RCC 7860 (cell line): ENCODE measurements at regions not wholly inside any gene's neighbourhood (a gene's known extent, or its start where the extent isn't known, plus 50 kb on each side); places are given as distances from the start of the nearest gene placed in this dataset.
"Not testable (repeated sequence)": the region's sequence is repeated elsewhere in the genome, so short reads cannot be mapped to it uniquely, and the experiment has no call there.

ENCODE experiments used
- DNase-seq: peaks from one replicate; pipeline ENCODE4 v3.0.0-alpha.2; 2015; ENCODE audit warnings: low spot score
- FAIRE-seq: peaks from 2 replicates; lab custom pipeline; 2012; peaks lifted over from hg19 to GRCh38; lab: Jason Lieb, UNC

DNA sequence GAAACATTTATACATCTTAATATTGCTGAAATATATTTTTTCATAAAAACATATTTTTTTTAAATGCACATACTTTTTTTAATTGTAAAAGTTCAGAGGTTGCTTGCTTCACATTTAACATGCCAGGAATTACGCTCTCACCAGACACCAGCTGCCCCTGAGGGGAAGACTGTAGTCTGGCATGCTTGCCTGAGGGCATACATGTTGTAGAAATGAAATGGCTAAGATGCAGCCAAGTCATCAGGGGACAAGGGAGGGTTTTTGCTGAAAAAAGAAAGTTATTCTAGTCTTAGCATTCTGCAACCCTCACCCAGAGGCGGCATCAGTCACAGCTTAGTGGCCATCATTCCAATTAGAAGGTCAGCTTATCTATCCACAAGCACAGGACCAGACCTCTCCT, 426.7 kb upstream of the FTMT start:
- no peak for FAIRE-seq
- no peak for DNase-seq

DNA sequence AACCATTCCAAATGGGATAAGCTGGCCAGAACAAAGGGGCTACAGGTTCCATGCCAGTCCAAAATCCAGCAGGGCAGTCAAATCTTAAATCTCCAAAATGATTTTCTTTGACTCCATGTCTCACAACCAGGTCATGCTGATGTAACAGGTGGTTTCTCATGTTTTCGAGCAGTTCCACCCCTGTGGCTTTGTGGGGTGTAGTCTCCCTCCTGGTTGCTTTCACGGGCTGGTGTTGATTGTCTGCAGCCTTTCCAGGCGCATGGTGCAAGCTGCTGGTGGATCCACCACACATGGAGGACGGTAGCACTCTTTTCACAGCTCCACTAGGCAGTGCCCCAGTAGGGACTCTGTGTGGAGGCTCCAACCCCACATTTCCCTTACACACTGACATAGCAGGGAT, 425.5 kb upstream of the FTMT start:
- no peak for DNase-seq
- no peak for FAIRE-seq

DNA sequence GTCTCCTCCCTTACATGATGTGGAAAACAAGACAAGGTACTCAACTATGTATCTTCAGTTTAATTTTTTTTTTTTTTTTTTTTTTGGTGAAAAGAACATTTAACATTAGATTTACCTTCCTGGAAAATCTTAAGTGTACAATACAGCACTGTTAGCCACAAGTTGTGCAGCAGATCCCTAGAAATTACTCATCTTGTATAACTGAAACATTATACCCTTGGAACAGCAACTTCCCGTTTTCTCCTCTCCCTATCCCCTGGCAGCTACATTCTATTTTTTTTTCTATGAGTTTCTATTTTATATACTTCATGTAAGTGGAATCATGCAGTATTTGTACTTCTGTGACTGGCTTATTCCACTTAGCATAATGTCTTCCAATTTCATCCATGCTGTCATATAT, 421.9 kb upstream of the FTMT start:
- DNase-seq (no peak), FAIRE-seq (no peak)

DNA sequence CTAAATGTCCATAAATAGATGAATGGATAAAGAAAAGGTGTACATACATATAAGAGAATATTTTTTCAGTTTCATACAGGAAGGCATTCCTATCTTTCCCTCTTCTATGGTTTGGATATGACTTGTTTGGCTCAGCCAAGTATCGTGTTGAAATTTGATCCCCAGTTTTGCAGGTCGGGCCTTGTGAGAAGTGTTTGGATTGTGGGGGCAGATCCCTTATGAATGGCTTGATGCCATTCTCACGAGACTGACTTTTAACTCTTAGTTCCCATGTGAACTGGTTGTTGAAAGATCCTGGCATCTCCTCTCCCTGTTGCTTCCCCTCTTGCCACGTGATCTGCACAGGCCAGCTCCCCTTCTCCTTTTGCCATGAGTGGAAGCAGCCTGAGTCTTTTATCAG, 421.1 kb upstream of the FTMT start:
- no peak for FAIRE-seq
- DNase-seq = no peak

DNA sequence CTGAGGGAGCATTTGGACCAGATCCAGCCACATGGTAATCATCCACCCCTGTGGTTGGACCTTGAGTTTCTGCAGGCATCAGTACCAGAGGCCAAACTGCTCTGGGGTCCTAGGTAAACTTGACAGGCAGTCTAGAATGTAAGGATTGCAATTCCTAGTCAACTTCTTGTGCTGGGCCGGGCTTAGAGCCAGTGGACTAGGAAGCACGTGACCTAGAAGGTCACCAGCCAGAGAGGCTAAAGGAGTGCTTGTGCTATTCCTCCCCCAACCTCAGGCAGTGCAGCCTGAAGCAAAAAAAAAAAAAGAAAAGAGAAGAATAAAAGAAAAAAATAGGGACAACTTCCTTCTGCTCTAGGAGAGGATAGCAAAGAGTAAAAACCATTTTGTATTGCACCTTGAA, 406.2 kb upstream of the FTMT start:
- DNase-seq (no peak), FAIRE-seq (no peak)

DNA sequence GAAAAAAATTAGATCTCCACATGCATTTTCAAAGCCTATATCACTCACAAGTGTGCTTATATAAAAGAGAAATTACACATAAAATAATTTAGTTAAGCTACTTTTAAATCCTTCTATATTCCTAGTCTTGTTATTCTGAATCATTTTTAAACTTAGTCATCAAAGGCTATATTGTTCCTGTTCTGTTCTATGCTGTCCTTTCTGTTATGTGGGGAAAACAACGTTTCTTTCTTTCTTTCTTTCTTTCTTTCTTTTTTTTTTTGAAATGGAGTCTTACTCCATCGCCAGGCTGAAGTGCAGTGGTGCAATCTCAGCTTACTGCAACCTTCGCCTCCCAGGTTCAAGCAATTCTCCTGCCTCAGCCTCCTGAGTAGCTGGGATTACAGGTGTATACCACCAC, 389.2 kb upstream of the FTMT start:
- DNase-seq (no peak), FAIRE-seq (no peak)

DNA sequence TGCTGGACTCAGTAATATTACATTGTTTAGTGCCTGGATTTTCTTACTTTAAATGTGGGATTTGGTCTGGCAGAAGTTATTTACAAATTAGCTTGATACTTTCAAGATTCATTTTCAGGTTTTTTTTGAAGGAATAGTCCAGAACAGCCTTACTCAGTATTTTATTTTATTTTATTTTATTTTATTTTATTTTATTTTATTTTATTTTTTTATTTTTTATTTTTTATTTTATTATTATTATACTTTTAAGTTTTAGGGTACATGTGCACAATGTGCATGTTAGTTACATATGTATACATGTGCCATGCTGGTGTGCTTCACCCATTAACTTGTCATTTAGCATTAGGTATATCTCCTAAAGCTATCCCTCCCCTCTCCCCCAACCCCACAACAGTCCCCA, 380.5 kb upstream of the FTMT start:
- not testable (repeated sequence) for FAIRE-seq

DNA sequence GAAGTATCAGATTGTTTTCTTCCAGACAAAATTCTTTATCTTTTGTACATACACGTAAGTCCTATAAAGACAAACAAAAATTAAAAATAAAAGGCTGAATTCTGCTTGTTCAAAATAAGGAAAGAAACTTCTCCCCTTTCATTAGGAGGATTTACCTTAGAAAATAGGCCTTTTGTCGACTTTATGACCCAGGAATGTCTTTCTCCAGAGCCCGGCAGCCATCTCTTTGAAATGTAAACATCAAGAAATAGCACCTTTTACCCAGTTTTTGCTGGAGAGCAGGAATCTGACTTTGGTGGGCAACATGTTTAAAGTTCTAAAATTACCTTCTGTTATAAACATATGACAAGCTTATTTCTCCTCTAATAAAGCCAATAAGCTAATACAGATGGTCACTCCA, 373.0 kb upstream of the FTMT start:
- DNase-seq (no peak), FAIRE-seq (no peak)

More for the DNA sequence above, 380.5 kb upstream of the FTMT start:
- DNase-seq = not testable (repeated sequence)

DNA sequence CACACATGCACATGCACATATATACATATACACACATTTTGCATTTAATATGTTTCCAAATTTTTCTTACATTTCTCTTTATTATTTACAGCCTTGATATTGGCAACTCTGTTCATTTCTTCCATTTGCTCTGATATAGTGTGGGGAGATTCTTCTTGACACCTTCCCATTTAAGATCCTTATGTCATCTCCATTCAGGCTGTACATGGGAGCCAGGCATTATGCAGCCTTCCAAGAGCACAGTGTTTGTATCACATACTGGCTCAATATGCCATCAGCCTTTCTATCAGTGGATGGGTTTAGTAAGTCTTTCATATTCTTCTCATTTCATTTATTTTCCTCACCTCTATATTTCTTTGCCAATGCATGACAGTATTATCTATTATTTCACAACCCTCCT, 372.3 kb upstream of the FTMT start:
- FAIRE-seq = no peak
- DNase-seq = no peak

DNA sequence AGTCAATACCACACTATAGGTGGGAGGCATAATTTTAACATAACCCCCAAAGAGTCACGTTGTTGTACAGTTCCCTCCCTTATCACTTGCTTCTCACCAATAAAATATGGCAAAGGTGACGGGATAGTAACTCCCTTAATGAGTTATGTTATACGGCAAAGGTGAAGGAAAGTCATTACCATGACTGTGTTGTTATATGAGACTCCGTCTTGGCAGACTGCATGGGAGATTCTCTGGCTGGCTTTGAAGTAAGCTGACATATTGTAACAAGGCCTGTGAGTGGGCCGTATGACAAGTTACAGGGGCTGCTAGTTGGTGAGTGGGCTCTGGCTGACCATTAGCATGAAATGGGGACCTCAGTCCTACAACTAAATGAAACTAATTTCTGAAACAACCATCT, 366.4 kb upstream of the FTMT start:
- DNase-seq = no peak
- FAIRE-seq = no peak

DNA sequence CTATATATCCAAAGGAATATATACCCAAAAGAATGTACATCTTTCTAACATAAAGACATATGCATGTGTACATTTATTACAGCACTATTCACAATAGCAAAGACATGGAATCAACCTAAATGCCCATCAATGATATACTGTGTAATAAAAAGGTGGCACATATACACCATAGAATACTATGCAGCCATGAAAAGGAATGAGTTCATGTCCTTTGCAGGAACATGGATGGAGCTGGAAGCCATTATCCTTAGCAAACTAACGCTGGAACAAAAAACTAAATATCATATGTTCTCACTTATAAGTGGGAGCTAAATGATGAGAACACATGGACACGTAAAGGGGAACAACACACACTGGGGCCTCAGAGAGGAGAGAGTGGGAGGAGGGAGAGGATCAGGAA, 365.7 kb upstream of the FTMT start:
- FAIRE-seq, DNase-seq: not testable (repeated sequence)

DNA sequence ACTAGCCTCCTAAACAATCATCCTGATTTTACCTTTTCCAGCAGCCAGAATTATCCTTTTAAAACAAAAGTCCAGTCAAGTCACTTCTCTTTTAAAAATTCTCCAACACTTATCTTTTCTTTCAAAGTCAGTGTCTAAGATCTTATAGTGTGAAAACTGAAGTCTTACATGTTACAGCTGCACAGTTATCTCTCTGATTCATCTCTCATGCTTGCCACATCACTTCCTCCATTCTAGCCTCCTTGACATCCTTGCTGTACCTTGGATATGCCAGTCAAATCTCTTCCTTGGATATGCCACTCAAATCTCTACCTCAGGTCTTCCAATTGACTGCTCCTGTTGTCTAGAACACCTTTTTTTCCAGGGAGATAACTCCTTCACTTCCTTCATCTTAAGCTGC, 361.7 kb upstream of the FTMT start:
- no peak for FAIRE-seq
- no peak for DNase-seq

DNA sequence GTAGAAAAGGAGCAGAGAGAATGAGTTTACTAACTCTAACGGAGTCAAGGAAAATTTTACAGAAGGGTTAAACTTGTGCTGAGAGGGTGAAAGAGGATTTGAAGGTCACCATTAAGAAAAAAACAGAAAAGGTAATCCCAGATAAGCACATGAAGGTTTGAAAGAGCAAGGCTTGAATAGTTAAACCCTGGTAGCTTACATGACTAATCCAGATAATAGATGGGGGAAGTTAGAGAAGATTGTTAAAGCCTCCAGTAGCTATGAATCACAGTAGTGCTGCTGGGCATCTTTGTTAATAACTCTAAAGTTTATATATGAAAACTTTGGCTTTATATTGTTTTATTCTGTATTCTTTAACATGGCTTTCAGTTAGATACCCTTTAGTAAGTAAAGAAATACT, 354.5 kb upstream of the FTMT start:
- FAIRE-seq (no peak), DNase-seq (no peak)

DNA sequence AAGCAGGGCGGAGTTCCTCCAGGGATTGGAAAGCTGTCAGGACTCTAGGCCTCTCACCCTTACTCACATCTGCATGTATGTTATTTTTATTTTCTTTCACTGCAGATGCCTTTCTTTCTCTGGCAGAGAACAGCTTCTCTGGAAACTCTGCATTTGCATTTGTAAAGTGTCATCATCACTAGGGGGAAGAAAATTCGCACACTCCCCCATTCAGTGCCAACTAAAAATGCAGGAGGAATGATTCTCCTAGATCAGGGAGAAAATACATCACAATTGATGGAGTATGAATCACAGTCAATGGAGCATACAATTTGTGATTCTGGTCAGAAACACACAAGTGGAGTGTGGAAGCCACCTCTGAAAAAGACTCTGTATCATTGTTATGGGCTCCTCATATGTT, 351.4 kb upstream of the FTMT start:
- no peak for DNase-seq
- FAIRE-seq = no peak

DNA sequence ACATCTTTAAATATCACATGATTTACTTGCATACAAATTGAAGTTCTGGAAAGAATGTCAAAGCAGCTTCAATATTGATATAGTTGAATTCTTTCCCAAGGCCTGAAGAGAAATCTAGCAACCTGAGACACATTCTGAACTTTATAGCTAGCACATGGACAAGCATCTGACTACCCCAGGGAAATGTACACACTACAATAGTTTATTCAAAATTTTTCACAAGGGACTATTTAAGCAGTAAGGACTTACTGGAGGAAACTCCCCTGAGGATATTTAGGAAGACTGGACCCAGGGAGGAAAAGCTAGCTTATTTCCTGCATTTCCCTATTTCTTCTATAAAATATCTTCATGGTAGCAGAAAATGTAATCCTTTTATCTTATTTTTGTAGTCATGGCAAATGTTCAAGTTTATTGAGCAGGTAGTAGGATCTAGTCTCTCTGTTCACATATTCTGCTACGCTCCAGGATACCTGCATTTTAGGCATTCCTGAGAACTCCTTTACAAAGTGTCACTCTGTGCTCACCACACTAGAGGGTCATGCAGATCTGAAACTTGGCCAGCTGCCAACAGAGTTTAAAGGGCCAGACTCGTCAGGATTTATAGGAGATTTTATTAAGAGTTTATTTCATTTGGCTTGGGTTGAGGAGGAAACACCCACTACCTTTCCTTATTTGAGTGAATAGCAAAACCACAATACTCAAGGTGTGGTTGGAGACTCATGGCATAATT, 348.4 kb upstream of the FTMT start:
- FAIRE-seq (no peak), DNase-seq (no peak)

DNA sequence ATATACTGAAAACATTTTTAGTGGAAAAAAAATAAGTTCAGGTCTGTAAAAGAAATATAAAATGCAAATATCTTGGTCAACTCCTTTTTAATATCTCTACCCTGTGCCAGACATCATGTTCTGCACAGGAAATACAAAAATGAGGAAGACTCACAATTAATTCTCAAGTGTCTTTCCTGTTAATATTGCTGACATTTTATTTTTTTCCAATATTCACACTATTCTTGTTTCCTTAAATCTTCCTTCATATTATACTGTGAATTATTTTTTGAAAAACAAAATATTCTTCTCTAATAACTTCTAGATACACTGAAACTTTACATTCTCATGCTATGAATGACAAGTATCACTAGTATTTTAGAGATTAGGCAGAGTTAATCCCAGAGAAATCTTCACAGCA, 334.7 kb upstream of the FTMT start:
- FAIRE-seq (no peak), DNase-seq (no peak)

DNA sequence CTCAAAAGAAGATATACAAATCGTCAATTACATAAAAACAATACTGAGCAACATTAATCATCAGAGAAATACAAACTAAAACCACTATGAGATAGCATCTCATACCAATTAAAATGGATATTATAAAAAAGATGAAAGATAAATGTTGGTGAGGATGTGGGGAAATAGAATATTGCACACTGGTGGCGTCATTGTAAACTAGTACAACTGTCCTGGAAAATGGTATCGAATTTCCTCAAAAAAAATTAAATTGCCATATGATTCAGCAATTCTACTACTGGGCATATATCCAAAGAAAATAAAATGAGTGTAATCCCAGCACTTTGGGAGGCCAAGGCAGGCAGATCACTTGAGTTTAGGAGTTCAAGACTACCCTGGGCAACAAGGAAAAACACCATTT, 326.0 kb upstream of the FTMT start:
- DNase-seq (no peak), FAIRE-seq (no peak)

DNA sequence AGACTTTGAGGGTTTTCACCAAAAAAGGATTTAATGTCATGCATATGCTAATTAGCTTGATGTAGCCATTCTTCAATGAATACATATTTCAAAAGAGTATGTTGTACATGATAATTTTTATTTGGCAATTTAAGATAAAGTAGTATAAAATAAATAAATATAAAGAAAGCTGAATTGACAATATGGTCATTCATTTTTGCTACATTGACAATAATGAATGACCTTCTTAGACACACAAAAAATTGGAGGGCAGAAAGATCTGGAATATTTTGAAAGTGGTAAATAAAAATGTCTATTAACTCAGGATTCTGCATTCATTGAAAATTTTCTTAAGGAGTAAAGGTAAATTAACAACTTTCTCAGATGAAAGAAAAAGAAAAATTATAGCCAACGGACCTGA, 324.8 kb upstream of the FTMT start:
- DNase-seq = no peak
- no peak for FAIRE-seq

DNA sequence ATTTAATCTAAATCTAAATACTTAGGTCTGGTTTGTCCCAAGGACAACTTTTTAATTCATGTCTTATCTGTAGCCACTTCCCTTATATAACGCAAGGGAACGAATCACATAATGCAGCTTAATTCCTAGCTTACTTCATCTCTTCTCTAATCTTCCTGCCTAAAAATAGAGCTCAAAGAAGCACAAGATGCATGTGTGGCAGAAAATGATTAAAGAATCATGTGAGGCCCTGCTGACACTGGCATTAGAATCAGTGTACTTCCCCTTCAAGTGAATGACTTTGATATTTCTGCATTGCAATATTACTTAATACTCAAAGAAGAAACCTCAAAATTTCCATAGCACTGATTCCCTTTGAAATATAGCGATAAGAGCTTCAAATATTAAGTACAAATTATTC, 317.9 kb upstream of the FTMT start:
- DNase-seq = no peak
- no peak for FAIRE-seq

DNA sequence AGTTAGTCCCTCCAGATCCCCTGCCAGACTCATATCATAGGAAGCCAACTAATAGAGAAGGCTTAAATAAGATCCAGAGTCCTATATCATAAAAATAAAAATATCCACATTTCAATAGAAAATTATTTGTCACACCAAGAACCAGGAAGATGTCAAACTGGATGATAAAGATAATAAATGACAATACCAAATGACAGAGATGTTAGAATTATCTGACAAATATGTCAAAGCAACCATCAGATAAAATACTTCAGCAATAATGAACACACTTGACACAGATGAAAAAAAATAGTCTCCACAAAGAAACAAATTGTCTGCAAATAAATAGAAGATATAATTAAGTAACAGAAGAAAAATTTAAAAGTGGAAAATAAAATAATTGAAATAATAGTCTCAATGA, 300.7 kb upstream of the FTMT start:
- DNase-seq (no peak), FAIRE-seq (no peak)

DNA sequence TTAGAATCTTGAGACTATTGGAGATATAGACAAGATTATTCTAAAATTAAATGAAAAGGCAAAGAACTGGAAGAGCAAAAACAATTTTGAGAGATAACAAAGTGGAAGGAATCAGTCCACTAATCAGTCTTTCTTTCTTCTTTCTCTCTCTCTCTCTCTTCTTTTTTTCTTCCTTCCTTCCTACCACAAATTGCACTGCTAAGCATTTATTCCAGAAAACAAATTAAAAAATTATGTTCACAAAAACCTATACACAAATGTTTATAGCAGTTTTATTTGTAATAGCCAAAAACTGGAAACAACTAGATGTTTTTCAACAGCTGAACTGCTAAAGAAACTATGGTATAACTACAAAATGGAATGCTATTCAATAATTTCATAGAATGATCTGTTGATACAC, 291.9 kb upstream of the FTMT start:
- FAIRE-seq (no peak), DNase-seq (no peak)

DNA sequence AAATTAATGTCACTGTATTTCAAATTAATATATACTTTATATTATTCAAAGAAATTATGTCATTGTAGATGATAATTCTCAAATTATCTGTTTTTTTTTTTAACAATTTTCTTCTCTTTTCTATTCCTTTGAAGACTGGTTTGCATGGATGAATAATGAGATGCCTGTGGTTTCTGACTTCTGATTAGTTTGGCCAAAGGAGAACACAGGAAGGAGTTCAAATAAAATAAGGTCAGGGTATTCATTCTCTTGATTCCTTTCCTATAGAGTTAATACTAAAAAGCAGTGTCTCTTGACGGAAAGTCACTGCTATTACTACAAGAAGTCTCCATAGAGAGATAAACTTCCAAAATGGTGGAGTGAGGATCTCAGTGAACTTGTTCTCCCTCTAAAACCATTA, 279.6 kb upstream of the FTMT start:
- FAIRE-seq (no peak), DNase-seq (no peak)

DNA sequence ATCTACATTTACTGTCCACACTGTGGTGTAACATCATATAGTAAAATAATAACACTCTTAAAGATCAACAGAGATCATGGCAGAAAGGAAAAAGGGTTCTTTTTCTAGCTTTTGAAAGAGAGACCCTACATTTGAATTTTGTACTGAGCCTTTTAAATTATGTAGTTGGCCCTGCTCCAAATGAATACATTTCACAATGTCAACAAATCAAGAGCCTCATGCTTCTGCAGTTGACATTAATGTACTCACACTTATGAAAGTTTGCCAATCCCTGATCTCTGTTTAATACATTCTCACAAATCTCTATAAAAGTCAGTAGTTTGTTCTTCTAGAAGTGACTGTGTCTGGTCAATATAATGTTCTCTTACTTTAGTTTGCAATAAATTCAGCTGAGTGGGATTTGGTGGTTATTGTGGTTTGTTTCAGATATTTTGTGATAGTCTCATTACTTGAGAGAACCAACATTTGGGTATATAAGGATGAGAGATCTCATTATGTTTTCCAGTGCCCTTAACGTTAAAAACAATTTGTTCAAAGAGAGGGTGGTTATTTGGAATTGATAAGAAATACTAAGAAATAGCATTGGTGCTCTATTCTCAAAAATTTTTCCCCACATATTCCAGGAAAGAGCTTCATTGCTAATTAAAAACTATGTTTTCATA, 277.8 kb upstream of the FTMT start:
- no peak for DNase-seq
- FAIRE-seq = no peak
